H1 (cell line): ENCODE measurements at regions not wholly inside any gene's neighbourhood (a gene's known extent, or its start where the extent isn't known, plus 50 kb on each side); places are given as distances from the start of the nearest gene placed in this dataset.

ENCODE experiments used
- CTCF ChIA-PET: fragments of 300-600 bp; sonication (Branson Sonifier 250); formaldehyde crosslinking; loops from one replicate; lab custom pipeline; 2021; ENCODE audit not compliant: partially characterized antibody; lab: Charles Lee
- POLR2A ChIA-PET: fragments of 300-600 bp; sonication (Branson Sonifier 250); formaldehyde crosslinking; loops from one replicate; lab custom pipeline; 2021; ENCODE audit warnings: inconsistent platforms; ENCODE audit not compliant: partially characterized antibody; lab: Charles Lee
- DNase-seq, 2 experiments: peaks; one replicate each; pipeline versions ENCODE4 v3.0.0 to v3.0.0-alpha.2; 2010 to 2022; ENCODE audit warnings: low spot score in 2 of 2, low read depth in 1 of 2, mixed read lengths in 1 of 2
- FAIRE-seq: peaks from 2 replicates; lab custom pipeline; 2011; peaks lifted over from hg19 to GRCh38; lab: Jason Lieb, UNC
- H2AFZ ChIP-seq: 2 replicates; pipeline ENCODE4 v1.8.1; 2012; ENCODE audit warnings: low read length, inconsistent platforms
- H2AK5ac ChIP-seq: 2 replicates; pipeline ENCODE4 v1.6.1; 2013; ENCODE audit warnings: low read depth, low read length
- H2BK120ac ChIP-seq: replicated peaks from 2 replicates; pipeline ENCODE3; 2013; ENCODE audit warnings: low read depth, low read length, inconsistent platforms
- H2BK12ac ChIP-seq: 2 replicates; pipeline ENCODE4 v1.6.1; 2013; ENCODE audit warnings: low read depth, low read length
- H2BK15ac ChIP-seq: 2 replicates; pipeline ENCODE4 v1.6.1; 2013; ENCODE audit warnings: low read length
- H2BK20ac ChIP-seq: 2 replicates; pipeline ENCODE4 v1.6.1; 2013; ENCODE audit warnings: low read length
- H2BK5ac ChIP-seq: 2 replicates; pipeline ENCODE4 v1.6.1; 2013; ENCODE audit warnings: low read depth, low read length
- H3K14ac ChIP-seq: 2 replicates; pipeline ENCODE4 v1.6.1; 2013; ENCODE audit warnings: inconsistent platforms; ENCODE audit not compliant: insufficient read length
- H3K18ac ChIP-seq: 2 replicates; pipeline ENCODE4 v1.6.1; 2013; ENCODE audit warnings: low read length; ENCODE audit errors: extremely low read depth
- H3K23ac ChIP-seq: 2 replicates; pipeline ENCODE4 v1.6.1; 2013; ENCODE audit warnings: inconsistent platforms; ENCODE audit not compliant: insufficient read length
- H3K23me2 ChIP-seq: 2 replicates; pipeline ENCODE4 v1.6.1; 2013; ENCODE audit warnings: low read depth, low read length
- H3K27ac ChIP-seq: 2 replicates; pipeline ENCODE4 v1.6.1; 2011; ENCODE audit warnings: low read depth, low read length, inconsistent platforms
- H3K27me3 ChIP-seq, 4 experiments: replicated peaks in 1 of 4; 1 replicate in 1 of 4; 2 replicates in 3 of 4; pipeline versions ENCODE4 v1.6.1 to v1.8.1; 2011 to 2013; ENCODE audit warnings: low read length in 3 of 4, mild to moderate bottlenecking in 3 of 4, inconsistent platforms in 2 of 4, mixed read lengths in 2 of 4, moderate library complexity in 1 of 4; ENCODE audit not compliant: control insufficient read depth in 3 of 4, insufficient read depth in 3 of 4; ENCODE audit errors: extremely low read depth in 1 of 4
- H3K36me3 ChIP-seq, 4 experiments: 2 replicates each; pipeline versions ENCODE4 v1.6.1 to v1.8.1; 2011 to 2013; ENCODE audit warnings: mild to moderate bottlenecking in 4 of 4, low read length in 3 of 4, moderate library complexity in 2 of 4, control low read depth in 1 of 4, inconsistent platforms in 1 of 4; ENCODE audit not compliant: insufficient read depth in 4 of 4, control insufficient read depth in 2 of 4
- H3K4ac ChIP-seq: replicated peaks from 2 replicates; pipeline ENCODE3; 2013; ENCODE audit warnings: low read length, low read depth, mixed read lengths, inconsistent platforms; ENCODE audit not compliant: insufficient read length
- H3K4me1 ChIP-seq, 4 experiments: replicated peaks in 1 of 4; 1 replicate in 1 of 4; 2 replicates in 3 of 4; pipeline versions ENCODE4 v1.6.1 to v1.8.1; 2011 to 2013; ENCODE audit warnings: low read length in 3 of 4, inconsistent platforms in 2 of 4, mixed read lengths in 1 of 4; ENCODE audit not compliant: insufficient read depth in 4 of 4, control insufficient read depth in 3 of 4
- H3K4me2 ChIP-seq, 2 experiments: 2 replicates each; pipeline versions ENCODE4 v1.6.1 to v1.8.1; 2011 to 2013; ENCODE audit warnings: low read depth in 2 of 2, low read length in 2 of 2, control low read depth in 1 of 2, inconsistent platforms in 1 of 2, mild to moderate bottlenecking in 1 of 2; ENCODE audit not compliant: insufficient read depth in 1 of 2
- H3K4me3 ChIP-seq, 4 experiments: fragments of 200-600, 300-600 bp in 1 of 4; sonication (generic), shearing (Covaris generic), sonication (Bioruptor Twin) in 1 of 4; 2 replicates each; pipeline versions ENCODE4 v1.5.1 to v1.8.1; 2011 to 2016; ENCODE audit warnings: low read length in 4 of 4, low read depth in 3 of 4, control low read depth in 2 of 4, inconsistent platforms in 2 of 4, mild to moderate bottlenecking in 2 of 4, mixed read lengths in 1 of 4, moderate library complexity in 1 of 4; ENCODE audit not compliant: insufficient read depth in 2 of 4; ENCODE audit errors: extremely low read depth in 1 of 4
- H3K56ac ChIP-seq: replicated peaks from 2 replicates; pipeline ENCODE3; 2013; ENCODE audit warnings: low read depth, mild to moderate bottlenecking, mixed read lengths, low read length, inconsistent platforms; ENCODE audit not compliant: insufficient read length
- H3K79me1 ChIP-seq: 2 replicates; pipeline ENCODE4 v1.6.1; 2013; ENCODE audit warnings: low read depth, low read length, control low read depth
- H3K79me2 ChIP-seq, 2 experiments: 2 replicates each; pipeline versions ENCODE4 v1.6.1 to v1.8.1; 2012 to 2013; ENCODE audit warnings: low read length in 2 of 2, mild to moderate bottlenecking in 2 of 2, inconsistent platforms in 1 of 2; ENCODE audit not compliant: insufficient read depth in 2 of 2, control insufficient read depth in 1 of 2
- H3K9ac ChIP-seq, 4 experiments: replicated peaks in 1 of 4; 1 replicate in 1 of 4; 2 replicates in 3 of 4; pipeline versions ENCODE4 v1.6.1 to v1.8.1; 2011 to 2013; ENCODE audit warnings: low read depth in 3 of 4, low read length in 3 of 4, control low read depth in 2 of 4, mild to moderate bottlenecking in 2 of 4, moderate library complexity in 2 of 4, inconsistent platforms in 1 of 4; ENCODE audit errors: extremely low read depth in 1 of 4
- H3K9me3 ChIP-seq, 2 experiments: 2 replicates each; pipeline versions ENCODE4 v1.6.1 to v1.8.1; 2012 to 2013; ENCODE audit warnings: mild to moderate bottlenecking in 2 of 2, moderate library complexity in 2 of 2, control low read depth in 1 of 2, inconsistent platforms in 1 of 2, low read depth in 1 of 2, low read length in 1 of 2, mixed read lengths in 1 of 2; ENCODE audit not compliant: insufficient read depth in 2 of 2
- H4K20me1 ChIP-seq, 2 experiments: replicated peaks in 1 of 2; 2 replicates each; pipeline versions ENCODE3 to v1.8.1; 2011 to 2013; ENCODE audit warnings: inconsistent platforms in 2 of 2, low read length in 2 of 2, mild to moderate bottlenecking in 1 of 2; ENCODE audit not compliant: insufficient read depth in 2 of 2, control insufficient read depth in 1 of 2
- H4K5ac ChIP-seq: 2 replicates; pipeline ENCODE4 v1.6.1; 2013; ENCODE audit warnings: low read length, low read depth, mixed read lengths, inconsistent platforms; ENCODE audit not compliant: insufficient read length
- H4K8ac ChIP-seq: 2 replicates; pipeline ENCODE4 v1.8.0; 2013; ENCODE audit warnings: mild to moderate bottlenecking, moderate library complexity, low read length, inconsistent platforms; ENCODE audit not compliant: insufficient read depth; ENCODE audit errors: extremely low read depth
- H4K91ac ChIP-seq: replicated peaks from 2 replicates; pipeline ENCODE3; 2013; ENCODE audit warnings: low read length, mixed read lengths, inconsistent platforms; ENCODE audit not compliant: insufficient read length
- CREB1 ChIP-seq: IDR thresholded peaks from 2 replicates; pipeline ENCODE4 v1.6.1; 2012; ENCODE audit warnings: inconsistent platforms
- EGR1 ChIP-seq: IDR thresholded peaks from 2 replicates; pipeline ENCODE4 v1.6.1; 2011; ENCODE audit warnings: low read depth, low read length, borderline replicate concordance
- HDAC6 ChIP-seq: IDR thresholded peaks from one replicate; pipeline ENCODE4 v1.7.1; 2012; ENCODE audit warnings: low read depth, mild to moderate bottlenecking, inconsistent platforms, low read length, moderate library complexity
- KDM1A ChIP-seq: fragments of 200-600, 300-600 bp; sonication (generic); IDR thresholded peaks from 2 replicates; pipeline ENCODE4 v1.7.1; 2016; ENCODE audit warnings: mild to moderate bottlenecking, low read length, borderline replicate concordance
- MAFK ChIP-seq: IDR thresholded peaks from 2 replicates; pipeline ENCODE4 v1.6.1; 2012; ENCODE audit warnings: low read depth, mild to moderate bottlenecking, improper control_type of control experiment, low read length
- POLR2AphosphoS5 ChIP-seq: IDR thresholded peaks from 2 replicates; pipeline ENCODE4 v1.6.1; 2011; ENCODE audit warnings: low read depth, low read length
- SIN3A ChIP-seq, 2 experiments: IDR thresholded peaks in 1 of 2; conservative IDR thresholded peaks in 1 of 2; 2 replicates each; pipeline ENCODE4 v1.6.1; 2011 to 2012; ENCODE audit warnings: low read length in 2 of 2, improper control_type of control experiment in 1 of 2, low read depth in 1 of 2, mild to moderate bottlenecking in 1 of 2
- SP1 ChIP-seq: IDR thresholded peaks from 2 replicates; pipeline ENCODE4 v1.6.1; 2011; ENCODE audit warnings: low read depth, low read length
- ZNF274 ChIP-seq: IDR thresholded peaks from 2 replicates; pipeline ENCODE4 v1.7.0; 2012; ENCODE audit warnings: low read length, borderline replicate concordance; ENCODE audit errors: extremely low read depth
- WGBS, 2 experiments: shearing (Covaris generic) in 1 of 2; methylation state at CpG; one replicate each; pipeline versions ENCODE4 v1.1.6 to v1.1.7; 2013 to 2015; ENCODE audit warnings: low lambda C conversion rate in 2 of 2, mixed read lengths in 2 of 2, inconsistent platforms in 1 of 2, low coverage in 1 of 2, missing lambda C conversion rate in 1 of 2; ENCODE audit not compliant: insufficient replicate concordance in 2 of 2, insufficient coverage in 1 of 2, insufficient read length in 1 of 2; ENCODE audit errors: extremely low coverage in 1 of 2, missing lambda C conversion rate in 1 of 2; 5-methylcytosine and 5-hydroxymethylcytosine counted together
- TF ChIP-seq, protein P1 (sequence below), 3 experiments: IDR thresholded peaks; 1 replicate in 2 of 3; 2 replicates in 1 of 3; pipeline versions ENCODE4 v1.5.1 to v1.6.1; 2011; ENCODE audit warnings: low read length in 3 of 3, mild to moderate bottlenecking in 3 of 3, inconsistent platforms in 2 of 3, low read depth in 1 of 3, moderate library complexity in 1 of 3; ENCODE audit not compliant: insufficient read depth in 1 of 3; ENCODE audit errors: control extremely low read depth in 1 of 3

- H2BK15ac ChIP-seq = no peak overlapping the region
- H3K79me1 ChIP-seq = no peaks in the 10 kb centered on the region
- no peak overlapping the region for H3K14ac ChIP-seq
- peak overlapping the region; percentile 82 to 99 (median 89) for H3K4me3 ChIP-seq
- H4K5ac ChIP-seq = no peak overlapping the region
- H3K9ac ChIP-seq = no peak overlapping the region; a peak in 2 of 7 replicates
- no peak overlapping the region for H4K8ac ChIP-seq
- no peak overlapping the region for H3K27ac ChIP-seq
- peaks cover 0 to 2% of the 10 kb centered on the region in 2 experiments for H4K20me1 ChIP-seq
- no peaks in the 10 kb centered on the region for H3K79me2 ChIP-seq
- H3K4me1 ChIP-seq = peaks cover 0 to 3% (median under 1%) of the 10 kb centered on the region in 4 experiments; a peak in 3 of 7 replicates
- no peak overlapping the region for H2BK5ac ChIP-seq
- 2% methylated on average over 26 of the region's 44 CpGs; no CpG with 5 or more reads in 1 of the 2 experiments for WGBS, 2 experiments
- H2AK5ac ChIP-seq = no peak overlapping the region
- H3K27me3 ChIP-seq = peaks cover 1 to 14% (median 7%) of the 10 kb centered on the region in 4 experiments; a peak in 6 of 7 replicates
- no peaks in the 10 kb centered on the region for H3K36me3 ChIP-seq
- H3K18ac ChIP-seq = no peak overlapping the region
- no peak overlapping the region for H2BK120ac ChIP-seq
- POLR2A ChIA-PET = no interaction called here
- peak overlapping the region; percentile 89 to 95 for H3K4me2 ChIP-seq
- no peak overlapping the region for H2BK12ac ChIP-seq
- CTCF ChIA-PET = interaction anchor here (1.0 kb wide), 1 partner anchor 27 kb away, joined by 3 read pairs; no protein-coding TSS in a partner anchor
- no peak overlapping the region for H3K56ac ChIP-seq
- no peaks in the 10 kb centered on the region for H3K9me3 ChIP-seq
- peaks cover 16% of the 10 kb centered on the region; the same call in 1 of the 2 replicates for H3K23me2 ChIP-seq
- H2BK20ac ChIP-seq = no peak overlapping the region
- no peak overlapping the region for H4K91ac ChIP-seq
- peak overlapping the region; percentile 24; the same call in 1 of the 2 replicates for H2AFZ ChIP-seq
- H3K4ac ChIP-seq = no peak overlapping the region
- no peak for FAIRE-seq
- H3K23ac ChIP-seq = no peak overlapping the region
- peak in 1 of 2 experiments; percentile 56 for DNase-seq
- TF ChIP-seq POLR2AphosphoS5 (no peak), HDAC6 (no peak), ZNF274 (no peak), MAFK (no peak), CREB1 (no peak), EGR1 (no peak), SIN3A (conservative IDR thresholded peaks at IDR 0.05 in 1 of 2, IDR thresholded peaks at IDR 0.05 in 1 of 2; ENCODE audit: low read depth in 1 of 2, low read length in 2 of 2) (no peak), SP1 (no peak), KDM1A (no peak)
- TF ChIP-seq, protein P1, sequence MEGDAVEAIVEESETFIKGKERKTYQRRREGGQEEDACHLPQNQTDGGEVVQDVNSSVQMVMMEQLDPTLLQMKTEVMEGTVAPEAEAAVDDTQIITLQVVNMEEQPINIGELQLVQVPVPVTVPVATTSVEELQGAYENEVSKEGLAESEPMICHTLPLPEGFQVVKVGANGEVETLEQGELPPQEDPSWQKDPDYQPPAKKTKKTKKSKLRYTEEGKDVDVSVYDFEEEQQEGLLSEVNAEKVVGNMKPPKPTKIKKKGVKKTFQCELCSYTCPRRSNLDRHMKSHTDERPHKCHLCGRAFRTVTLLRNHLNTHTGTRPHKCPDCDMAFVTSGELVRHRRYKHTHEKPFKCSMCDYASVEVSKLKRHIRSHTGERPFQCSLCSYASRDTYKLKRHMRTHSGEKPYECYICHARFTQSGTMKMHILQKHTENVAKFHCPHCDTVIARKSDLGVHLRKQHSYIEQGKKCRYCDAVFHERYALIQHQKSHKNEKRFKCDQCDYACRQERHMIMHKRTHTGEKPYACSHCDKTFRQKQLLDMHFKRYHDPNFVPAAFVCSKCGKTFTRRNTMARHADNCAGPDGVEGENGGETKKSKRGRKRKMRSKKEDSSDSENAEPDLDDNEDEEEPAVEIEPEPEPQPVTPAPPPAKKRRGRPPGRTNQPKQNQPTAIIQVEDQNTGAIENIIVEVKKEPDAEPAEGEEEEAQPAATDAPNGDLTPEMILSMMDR (IDR thresholded peaks at IDR 0.05; ENCODE audit: control extremely low read depth in 1 of 3, insufficient read depth in 1 of 3, low read depth in 1 of 3, low read length in 3 of 3) = no peak
These were observed 2183.9 kb upstream of the TENM3 start for GRCh38 chr4:180059216-180059881.
